ENCODE measurements at regions not wholly inside any gene's neighbourhood (a gene's known extent, or its start where the extent isn't known, plus 50 kb on each side); places are given as distances from the start of the nearest gene placed in this dataset.

DNA sequence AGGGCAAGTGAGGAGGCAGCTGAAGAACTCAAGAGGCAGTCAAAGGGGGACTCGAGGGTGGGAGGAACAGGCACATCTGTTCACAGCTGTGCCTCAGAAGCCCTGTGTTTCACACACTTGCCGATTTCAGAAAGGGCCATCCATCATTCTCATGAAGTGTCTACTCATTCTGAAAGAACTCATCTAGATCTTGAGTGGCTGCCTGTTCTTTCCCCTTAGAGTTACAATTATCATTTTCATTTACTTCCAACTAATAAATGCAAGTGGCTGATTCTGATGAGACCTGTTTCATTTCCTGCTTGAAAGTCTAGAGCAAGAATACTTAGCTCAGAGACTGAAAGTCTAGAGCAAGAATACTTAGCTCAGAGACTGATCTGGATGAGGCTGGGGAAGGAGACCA, 1145.1 kb downstream of the UQCRFS1 start:
- TF ChIP-seq, protein P1, sequence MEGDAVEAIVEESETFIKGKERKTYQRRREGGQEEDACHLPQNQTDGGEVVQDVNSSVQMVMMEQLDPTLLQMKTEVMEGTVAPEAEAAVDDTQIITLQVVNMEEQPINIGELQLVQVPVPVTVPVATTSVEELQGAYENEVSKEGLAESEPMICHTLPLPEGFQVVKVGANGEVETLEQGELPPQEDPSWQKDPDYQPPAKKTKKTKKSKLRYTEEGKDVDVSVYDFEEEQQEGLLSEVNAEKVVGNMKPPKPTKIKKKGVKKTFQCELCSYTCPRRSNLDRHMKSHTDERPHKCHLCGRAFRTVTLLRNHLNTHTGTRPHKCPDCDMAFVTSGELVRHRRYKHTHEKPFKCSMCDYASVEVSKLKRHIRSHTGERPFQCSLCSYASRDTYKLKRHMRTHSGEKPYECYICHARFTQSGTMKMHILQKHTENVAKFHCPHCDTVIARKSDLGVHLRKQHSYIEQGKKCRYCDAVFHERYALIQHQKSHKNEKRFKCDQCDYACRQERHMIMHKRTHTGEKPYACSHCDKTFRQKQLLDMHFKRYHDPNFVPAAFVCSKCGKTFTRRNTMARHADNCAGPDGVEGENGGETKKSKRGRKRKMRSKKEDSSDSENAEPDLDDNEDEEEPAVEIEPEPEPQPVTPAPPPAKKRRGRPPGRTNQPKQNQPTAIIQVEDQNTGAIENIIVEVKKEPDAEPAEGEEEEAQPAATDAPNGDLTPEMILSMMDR (IDR thresholded peaks at IDR 0.05) = no peak
- no peak for TF ChIP-seq NR3C1 (CRISPR knock-in tag; conservative IDR thresholded peaks at IDR 0.05; ENCODE audit: low read depth)
- TF ChIP-seq ETV6 (CRISPR knock-in tag; IDR thresholded peaks at IDR 0.05) = no peak
- no peak for TF ChIP-seq CBFB (CRISPR knock-in tag; IDR thresholded peaks at IDR 0.05; ENCODE audit: low read depth)
- no peak for TF ChIP-seq CREB1 (CRISPR knock-in tag; IDR thresholded peaks at IDR 0.05)
- TF ChIP-seq GRHL2 (CRISPR knock-in tag; IDR thresholded peaks at IDR 0.05; ENCODE audit: insufficient replicate concordance, severe bottlenecking) = no peak
- no peak for TF ChIP-seq STAT6 (CRISPR knock-in tag; conservative IDR thresholded peaks at IDR 0.05; ENCODE audit: low read depth)
- TF ChIP-seq ELF4 (CRISPR knock-in tag; IDR thresholded peaks at IDR 0.05; ENCODE audit: low read depth) = no peak
- no peak for TF ChIP-seq IRF2 (CRISPR knock-in tag; IDR thresholded peaks at IDR 0.05; ENCODE audit: borderline replicate concordance, low read depth)
- no peak for TF ChIP-seq ZNF232 (CRISPR knock-in tag; IDR thresholded peaks at IDR 0.05)
- TF ChIP-seq, protein P2, sequence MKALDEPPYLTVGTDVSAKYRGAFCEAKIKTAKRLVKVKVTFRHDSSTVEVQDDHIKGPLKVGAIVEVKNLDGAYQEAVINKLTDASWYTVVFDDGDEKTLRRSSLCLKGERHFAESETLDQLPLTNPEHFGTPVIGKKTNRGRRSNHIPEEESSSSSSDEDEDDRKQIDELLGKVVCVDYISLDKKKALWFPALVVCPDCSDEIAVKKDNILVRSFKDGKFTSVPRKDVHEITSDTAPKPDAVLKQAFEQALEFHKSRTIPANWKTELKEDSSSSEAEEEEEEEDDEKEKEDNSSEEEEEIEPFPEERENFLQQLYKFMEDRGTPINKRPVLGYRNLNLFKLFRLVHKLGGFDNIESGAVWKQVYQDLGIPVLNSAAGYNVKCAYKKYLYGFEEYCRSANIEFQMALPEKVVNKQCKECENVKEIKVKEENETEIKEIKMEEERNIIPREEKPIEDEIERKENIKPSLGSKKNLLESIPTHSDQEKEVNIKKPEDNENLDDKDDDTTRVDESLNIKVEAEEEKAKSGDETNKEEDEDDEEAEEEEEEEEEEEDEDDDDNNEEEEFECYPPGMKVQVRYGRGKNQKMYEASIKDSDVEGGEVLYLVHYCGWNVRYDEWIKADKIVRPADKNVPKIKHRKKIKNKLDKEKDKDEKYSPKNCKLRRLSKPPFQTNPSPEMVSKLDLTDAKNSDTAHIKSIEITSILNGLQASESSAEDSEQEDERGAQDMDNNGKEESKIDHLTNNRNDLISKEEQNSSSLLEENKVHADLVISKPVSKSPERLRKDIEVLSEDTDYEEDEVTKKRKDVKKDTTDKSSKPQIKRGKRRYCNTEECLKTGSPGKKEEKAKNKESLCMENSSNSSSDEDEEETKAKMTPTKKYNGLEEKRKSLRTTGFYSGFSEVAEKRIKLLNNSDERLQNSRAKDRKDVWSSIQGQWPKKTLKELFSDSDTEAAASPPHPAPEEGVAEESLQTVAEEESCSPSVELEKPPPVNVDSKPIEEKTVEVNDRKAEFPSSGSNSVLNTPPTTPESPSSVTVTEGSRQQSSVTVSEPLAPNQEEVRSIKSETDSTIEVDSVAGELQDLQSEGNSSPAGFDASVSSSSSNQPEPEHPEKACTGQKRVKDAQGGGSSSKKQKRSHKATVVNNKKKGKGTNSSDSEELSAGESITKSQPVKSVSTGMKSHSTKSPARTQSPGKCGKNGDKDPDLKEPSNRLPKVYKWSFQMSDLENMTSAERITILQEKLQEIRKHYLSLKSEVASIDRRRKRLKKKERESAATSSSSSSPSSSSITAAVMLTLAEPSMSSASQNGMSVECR (CRISPR knock-in tag; IDR thresholded peaks at IDR 0.05; ENCODE audit: borderline replicate concordance) = no peak

Measured in WTC11 (cell line).